RCC 7860 (cell line): ENCODE measurements at regions not wholly inside any gene's neighbourhood (a gene's known extent, or its start where the extent isn't known, plus 50 kb on each side); places are given as distances from the start of the nearest gene placed in this dataset.
"Not testable (repeated sequence)": the region's sequence is repeated elsewhere in the genome, so short reads cannot be mapped to it uniquely, and the experiment has no call there.

Experiments used
- DNase-seq: peaks from one replicate; pipeline ENCODE4 v3.0.0-alpha.2; 2015; ENCODE audit warnings: low spot score
- FAIRE-seq: peaks from 2 replicates; lab custom pipeline; 2012; peaks lifted over from hg19 to GRCh38; lab: Jason Lieb, UNC

DNA sequence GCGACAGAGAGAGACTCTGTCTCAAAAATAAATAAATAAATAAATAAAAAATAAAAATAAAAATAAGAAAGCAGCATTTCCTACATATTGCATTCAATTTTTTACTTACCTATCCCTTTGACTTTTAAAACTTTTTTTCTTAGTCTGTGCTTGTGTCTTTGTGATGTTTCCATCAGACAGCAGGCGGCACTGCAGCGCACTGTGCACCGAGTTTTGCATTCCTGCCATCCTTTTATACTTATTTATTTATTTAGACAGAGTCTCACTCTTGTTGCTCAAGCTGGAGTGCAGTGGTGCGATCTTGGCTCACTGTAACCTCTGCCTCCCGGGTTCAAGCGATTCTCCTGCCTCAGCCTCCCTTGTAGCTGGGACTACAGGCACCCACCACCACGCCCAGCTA is 203.9 kb downstream of the SPATA31A1 start:
- not testable (repeated sequence) for FAIRE-seq, DNase-seq

DNA sequence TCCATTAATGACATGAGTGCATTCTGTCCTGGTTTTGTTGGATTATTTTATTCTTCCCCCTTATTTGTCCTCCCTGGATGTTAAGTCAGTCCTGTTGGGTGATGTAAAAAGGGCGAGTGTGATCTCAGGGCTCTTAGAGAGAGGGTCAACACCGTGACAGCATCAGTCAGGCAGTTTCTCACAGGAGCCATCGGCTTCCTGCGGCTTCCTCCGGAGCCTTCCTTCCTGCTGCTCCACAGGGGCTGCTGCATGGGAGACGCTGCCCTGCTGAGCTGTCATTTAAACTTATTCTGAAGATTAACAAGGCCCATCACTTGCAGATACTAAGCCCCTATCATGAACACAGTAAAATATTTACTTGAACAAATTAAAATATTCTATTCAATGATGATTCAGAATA is 211.3 kb downstream of the SPATA31A1 start:
- not testable (repeated sequence) for FAIRE-seq, DNase-seq

DNA sequence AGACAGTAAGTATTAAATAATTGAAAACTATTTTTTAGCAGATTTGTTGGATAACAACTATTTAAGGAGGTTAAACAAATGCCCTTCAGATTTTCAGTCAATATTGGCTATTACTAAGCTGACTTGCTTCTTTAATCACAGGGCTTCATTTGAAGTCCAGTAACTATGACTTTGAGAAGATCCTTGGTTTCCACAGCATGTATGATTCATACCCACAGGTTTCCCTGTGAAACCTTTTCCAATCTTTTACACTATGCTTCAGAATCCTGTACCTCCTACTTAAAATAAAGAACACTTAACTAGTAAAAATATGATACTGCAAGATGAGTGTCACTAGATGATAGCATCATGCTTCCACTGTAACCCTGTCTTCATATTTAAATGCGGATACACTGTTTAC is 211.9 kb downstream of the SPATA31A1 start:
- DNase-seq, FAIRE-seq: not testable (repeated sequence)

DNA sequence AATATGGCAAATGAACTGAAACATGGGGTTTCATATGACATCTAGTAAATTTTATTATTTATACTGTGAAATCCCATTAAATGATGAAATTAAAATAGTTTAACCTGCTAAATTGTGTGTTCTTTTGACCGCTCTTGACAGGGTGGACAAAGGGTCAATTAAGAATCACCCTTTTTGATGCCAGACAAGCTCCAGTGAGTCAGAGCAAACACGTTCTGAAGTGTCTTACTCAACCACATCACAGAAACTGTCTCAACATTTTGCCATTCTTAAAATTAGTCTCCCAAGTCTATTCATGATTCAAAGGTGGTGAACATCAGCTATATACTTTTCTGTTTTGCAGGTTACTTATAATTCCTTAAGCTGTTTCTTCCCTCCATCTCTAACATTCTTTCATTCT is 213.4 kb downstream of the SPATA31A1 start:
- DNase-seq, FAIRE-seq: not testable (repeated sequence)

DNA sequence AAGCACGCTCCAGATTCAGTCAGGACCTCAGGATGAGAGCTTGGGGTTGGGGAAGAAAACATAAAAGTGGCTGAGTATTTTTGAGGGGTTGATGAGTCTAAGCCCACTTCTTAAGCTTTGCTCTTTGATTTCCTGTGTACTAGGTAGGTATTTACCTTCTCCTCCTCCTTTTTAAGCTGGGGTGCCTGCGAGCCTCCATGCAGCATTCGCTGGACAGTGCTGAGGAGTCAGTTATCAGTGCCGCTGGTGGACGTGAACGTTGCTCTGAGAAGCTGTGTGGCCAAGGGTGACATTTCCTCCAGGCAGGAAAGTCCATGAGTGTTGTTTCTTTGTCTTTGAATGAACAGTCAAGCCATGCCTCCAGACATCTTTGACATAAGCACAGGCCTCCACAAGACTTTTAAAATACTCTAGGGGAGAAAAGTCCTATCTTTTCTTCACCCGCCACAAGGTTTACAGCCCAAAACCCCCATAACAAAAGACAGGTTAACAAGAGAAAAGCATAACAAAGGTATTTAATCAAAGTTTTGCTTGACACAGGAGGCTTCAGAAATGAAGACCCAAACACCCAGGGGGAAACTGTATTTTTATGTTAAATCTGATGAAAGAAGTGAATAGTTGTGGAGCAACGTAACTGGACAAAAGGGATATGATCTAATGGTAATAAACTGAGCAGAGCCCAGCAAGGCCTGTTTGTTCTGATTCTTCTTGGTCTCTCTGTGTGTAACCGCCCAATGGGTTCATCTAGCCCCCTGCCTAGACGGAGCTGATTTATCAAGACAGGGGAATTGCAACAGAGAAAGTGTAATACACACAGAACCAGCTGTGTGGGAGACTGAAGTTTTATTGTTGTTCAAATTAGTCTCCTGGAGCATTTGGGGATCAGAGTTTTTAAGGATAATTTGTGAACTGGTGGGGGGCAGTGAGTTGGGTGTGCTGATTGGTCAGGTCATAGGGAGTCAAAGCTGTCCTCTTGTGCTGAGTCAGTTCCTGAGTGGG is 217.9 kb downstream of the SPATA31A1 start:
- not testable (repeated sequence) for DNase-seq, FAIRE-seq

DNA sequence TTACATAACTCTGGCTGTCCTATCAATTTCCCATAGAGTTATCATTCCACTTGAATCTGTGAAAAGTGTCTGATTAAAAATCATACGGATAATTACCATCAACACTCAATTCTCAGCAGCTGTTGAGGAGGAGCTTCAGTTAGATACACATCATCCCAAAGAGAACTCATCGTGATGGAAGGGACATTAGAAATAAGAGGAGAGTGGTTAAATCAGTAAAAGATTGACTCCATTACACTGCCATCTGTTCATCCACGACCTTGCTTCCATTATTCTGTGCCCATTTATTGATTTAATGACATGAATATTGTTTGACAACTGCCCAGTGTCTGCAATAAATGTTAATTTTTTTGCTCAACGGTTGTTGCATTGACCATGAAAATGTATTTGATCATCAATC is 223.5 kb downstream of the SPATA31A1 start:
- DNase-seq, FAIRE-seq: not testable (repeated sequence)

DNA sequence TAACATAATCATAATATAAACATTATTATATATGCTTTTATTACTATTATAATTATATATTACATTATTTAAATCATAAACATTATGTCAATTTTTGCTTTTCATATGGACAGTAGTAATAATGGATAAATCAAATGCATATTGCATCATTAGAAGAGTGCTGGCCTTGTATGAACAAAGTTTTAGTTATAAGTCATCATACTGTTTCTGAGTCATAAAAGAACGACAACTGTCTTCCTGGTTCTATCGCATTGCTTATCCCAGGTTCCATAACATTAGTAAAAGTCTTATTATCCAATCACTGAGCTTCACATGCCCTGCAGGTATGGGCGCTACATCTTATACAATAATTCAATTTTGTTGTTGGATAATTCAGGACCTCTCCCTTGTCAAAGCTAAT is 225.8 kb downstream of the SPATA31A1 start:
- not testable (repeated sequence) for FAIRE-seq, DNase-seq

DNA sequence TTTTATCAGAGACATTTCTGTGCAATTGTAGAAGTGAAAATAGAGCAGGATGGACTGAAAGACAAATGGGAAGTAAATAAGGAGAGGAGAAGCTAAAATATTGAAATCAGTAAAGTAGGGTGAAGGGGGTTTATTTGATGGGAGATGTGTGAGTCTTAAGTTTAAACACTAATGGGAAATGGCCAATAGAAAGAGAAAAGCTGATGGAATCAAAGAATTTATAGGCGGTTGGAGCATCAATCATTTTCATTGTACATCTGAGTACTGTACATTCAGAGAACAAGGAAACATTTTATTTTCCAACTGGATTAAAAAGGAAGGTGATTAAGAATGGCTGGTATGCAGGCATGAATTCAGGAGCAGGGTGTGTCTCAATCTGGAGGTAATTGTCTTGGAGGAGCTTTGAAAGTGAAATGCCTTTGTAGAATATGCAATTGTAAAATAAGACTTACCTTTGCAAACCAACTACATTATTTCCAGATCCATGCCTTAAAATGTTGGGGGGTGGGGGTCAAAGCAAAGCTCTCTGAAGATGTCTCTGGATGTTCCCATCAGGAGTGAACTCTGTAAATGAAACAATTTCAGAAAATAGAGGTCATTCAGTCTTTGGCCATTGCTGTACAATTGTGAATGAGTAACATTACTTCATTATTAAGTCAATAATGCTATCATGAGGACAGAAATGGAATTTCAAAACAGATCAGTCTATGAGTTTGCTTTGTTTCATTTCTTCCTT is 227.4 kb downstream of the SPATA31A1 start:
- DNase-seq, FAIRE-seq: not testable (repeated sequence)

DNA sequence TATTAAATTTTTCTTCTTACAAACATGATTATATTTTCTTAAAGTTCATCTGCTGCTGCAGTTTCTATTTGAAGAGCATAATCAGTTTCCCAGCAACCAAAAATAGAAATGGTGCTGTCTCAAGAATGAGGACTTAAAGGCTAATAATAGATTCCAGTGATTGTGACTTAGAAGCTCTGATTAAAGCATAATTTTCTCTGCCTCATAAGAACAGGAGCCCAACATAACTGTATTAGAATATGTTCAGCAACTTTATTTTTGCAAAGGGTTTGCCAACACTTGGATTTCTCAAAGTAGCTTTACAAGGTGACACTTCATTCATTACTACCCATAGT is 227.9 kb downstream of the SPATA31A1 start:
- not testable (repeated sequence) for FAIRE-seq

DNA sequence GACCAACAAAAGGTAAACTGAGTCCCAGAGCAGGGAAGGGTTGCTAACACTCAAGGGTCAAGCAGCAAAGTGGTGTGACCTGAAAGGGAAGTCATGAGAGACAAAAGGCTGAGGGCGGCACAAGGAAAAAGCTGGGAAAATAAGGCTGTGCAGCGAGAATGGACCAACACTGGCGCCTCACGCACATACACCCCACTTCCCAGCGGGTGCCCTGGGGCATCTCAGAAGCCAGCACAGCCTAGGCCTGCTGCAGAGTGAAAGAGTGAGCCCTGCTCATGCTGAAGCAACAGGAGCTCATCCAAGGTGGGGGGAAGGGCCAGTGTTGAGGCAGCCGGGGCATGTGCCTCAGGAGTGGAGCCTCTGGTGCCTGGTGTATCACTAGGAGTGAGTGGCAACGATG is 229.8 kb downstream of the SPATA31A1 start:
- not testable (repeated sequence) for FAIRE-seq, DNase-seq

More for the DNA sequence above, 227.9 kb downstream of the SPATA31A1 start:
- not testable (repeated sequence) for DNase-seq

DNA sequence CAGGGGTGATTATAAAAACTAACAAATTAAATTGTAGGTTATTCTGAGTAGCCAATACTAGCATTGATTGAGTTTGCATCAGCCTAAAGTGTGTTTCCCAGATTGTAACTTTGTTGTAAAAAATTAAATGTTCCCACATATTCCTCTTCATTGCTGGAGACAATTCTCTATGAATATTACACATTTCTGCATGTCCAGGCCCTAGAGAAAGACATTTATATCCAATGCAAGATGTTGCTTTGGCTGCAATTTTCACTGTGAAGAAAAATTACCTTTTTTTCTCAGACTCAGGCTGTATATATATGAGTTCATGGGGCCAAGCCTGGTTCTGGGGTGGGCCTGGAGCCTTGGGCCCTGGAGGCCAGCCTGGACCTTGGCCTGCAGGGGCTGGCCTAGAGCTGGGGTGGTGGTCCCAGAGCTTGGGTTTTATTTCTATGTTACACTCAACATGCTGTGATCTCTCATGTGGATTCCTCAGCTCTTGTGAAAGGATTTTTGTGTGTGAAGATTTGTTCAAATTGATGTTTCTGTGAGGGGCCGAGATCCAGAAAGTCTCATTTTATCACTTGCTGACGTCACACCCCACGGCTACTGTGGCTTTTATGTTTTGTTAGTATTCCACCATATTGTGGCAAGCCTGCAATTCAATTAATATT is 232.5 kb downstream of the SPATA31A1 start:
- no peak for FAIRE-seq
- DNase-seq = no peak

DNA sequence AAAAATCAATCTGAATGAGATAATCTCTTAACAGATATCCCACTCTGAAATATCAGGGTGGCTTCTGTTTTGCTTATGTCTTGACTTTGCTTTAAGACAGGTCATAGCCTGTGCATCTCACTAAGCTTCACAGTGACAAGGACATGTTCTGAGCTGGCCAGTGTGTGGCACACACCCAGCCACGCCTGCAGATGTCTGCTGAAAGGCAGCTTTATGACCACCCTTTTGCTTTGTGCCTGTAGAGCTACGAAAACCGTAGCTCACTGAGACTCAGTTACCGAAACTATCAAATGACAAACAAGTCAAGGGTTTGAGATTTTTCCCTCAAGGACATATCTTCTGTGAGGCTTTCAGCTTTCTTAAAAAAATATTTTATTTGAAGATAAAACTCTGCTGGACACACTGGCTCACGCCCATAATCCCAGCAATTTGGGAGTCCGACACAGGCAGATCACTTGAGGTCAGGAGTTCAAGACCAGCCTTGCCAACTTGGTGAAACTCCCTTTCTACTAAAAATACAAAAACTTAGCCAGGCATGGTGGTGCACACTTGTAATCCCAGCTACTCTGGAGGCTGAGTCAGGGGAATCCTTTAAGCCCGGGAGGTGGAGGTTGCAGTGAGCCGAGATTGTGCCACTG is 233.2 kb downstream of the SPATA31A1 start:
- DNase-seq (peak; percentile 3), FAIRE-seq (no peak)

DNA sequence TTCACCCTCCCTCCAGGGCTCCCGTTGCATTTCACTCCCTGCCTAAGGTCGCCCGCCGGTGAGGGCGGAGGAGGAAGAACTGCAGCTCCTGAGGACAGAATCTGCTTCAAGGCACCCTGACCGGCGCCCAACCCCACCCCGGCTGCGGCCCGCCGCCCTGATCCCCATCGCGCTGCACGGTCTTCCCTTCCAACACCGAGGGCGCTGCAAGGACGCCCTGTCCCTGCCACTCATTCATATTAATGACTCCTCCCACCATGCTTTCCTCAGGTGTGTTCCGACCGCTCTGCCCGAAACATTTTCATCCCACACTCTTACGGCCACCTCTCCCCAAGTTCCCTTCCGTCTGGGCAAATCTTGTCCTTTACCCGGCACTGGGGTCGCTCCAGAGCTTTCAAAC is 248.6 kb downstream of the SPATA31A1 start:
- not testable (repeated sequence) for DNase-seq, FAIRE-seq

DNA sequence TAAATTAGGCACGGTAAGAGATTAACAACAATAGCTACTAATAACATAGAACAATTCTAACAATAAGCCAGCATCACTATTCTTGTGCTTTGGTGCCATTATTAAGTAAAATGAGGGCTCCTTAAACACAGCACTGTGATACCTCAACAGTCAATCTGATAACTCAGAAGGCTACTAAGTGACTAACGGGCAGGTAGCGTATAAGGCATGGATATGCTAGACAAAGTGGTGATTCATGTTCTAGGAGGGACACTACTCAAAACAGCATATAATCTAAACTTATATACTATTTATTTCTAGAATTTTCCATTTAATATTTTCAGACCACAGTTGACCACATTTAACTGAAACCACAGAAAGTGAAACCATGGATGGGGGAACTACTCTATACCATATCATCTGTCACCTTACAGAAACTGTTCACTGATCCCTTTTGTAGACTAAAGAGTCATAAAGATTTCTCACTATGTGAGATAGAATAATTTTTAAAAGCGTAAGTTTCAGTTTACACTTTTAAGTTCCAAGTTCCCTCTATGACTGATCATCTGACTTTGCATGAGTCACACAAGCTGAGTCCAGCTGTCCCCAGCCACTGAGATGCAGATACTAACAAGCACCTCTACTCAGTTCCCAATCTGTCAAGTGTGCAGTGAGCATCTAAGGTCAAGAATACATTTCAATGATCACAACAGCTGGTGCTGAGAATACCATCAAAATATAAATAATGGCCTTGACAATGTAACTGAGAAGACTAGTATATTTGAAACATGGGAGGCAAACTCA is 256.2 kb downstream of the SPATA31A1 start:
- FAIRE-seq, DNase-seq: not testable (repeated sequence)

DNA sequence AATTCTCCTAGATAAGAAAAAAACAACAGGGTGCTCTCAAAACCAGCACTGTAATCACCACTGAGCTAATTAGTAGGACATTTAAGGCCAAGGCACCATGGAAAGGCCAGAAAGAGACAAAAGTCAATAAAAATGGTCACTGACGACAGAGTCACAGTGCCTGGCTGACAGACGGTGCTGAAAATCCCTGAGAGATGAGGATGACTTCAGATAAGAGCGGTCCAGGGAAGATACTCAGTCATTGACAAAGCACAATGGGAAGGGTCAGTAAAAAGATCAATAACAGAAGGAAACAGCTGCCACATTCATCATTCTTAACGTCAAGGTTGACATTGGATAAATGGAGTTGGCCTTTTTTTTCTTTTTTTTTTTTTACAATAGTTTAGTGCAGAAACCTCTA is 261.0 kb downstream of the SPATA31A1 start:
- FAIRE-seq, DNase-seq: not testable (repeated sequence)

DNA sequence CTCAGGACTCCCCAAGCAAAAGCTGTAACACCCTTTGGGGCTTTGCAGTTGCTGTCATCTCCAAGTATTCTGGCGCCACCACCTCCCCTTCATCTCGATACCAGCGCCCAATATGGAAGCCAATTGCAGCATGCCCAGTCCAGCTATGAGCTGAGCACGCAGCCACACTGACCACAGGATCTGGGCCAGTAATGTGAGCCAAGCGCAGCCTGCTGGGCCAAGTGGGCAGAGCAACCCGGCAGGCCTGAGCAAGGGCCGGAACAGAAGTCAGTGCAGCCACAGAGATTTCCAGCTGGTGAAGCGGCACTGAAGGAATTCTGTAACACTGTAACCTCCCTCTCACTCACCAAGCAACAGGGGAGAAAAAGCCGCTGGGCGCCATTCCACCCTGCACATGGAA is 268.6 kb downstream of the SPATA31A1 start:
- FAIRE-seq, DNase-seq: not testable (repeated sequence)

DNA sequence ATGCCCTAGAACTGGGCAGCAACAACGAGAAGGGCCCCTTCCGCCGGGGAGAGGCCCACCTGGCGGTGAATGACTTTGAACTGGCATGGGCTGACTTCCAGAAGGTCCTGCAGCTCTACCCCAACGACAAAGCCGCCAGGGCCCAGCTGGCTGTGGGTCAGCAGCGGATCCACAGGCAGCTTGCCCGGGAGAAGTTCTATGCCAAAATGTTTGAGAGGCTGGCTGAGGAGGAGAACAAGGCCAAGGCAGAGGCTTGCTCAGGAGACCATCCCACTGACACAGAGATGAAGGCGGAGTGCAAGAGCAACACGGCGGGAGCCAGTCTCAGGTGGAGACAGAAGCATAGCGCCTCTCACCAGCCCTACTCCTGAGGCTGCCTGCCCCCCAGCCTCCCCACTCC is 276.6 kb downstream of the SPATA31A1 start:
- FAIRE-seq, DNase-seq: not testable (repeated sequence)

DNA sequence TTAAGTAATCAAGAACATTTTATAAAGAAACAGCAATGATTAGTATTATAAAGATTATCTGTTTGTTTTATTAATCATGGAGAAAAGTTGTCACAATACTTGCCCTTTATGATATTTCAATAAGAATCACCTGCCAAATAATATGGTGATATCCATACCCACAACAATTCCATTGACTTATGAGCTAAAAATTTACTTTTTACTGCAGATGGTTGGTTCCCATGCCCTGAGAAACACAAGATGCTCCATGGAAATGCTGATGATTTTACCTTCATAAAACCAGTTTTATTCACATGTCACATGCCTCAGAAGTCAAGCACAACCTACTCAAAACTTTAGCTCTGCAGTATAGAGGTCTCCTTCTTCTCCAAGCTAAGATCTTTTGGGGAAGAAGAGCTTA is 293.6 kb downstream of the SPATA31A1 start:
- not testable (repeated sequence) for FAIRE-seq, DNase-seq

DNA sequence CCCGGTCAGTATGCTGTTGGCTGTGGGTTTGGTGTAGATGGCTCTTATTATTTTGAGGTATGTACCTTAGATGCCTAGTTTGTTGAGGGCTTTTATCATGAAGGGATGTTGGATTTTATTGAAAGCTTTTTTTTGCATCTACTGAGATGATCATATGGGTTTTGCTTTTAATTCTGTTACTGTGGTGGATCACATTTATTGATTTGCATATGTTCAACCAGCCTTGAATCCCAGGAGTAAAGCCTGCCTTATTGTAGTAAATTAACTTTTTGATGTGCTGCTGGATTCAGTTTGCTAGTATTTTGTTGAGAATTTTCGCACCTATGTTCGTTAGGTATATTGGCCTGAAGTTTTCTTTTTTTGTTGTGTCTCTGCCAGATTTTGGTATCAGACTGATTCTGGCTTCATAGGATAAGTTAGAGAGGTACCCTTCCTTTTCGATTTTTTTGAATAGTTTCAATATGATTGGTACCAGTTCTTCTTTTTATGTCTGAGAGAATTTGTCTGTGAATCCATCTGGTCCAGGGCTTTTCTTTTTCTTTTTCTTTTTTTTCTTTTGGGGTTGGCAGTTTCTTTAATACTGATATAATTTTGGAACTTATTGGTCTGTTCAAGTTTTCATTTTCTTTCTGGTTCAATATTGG is 301.6 kb downstream of the SPATA31A1 start:
- not testable (repeated sequence) for DNase-seq, FAIRE-seq
